Activated gamma-delta T cell treated with anti-CD3 and anti-CD28 coated beads, Interleukin-2, amount 50 U/mL, for 16 hours (primary cell): ENCODE measurements at regions not wholly inside any gene's neighbourhood (a gene's known extent, or its start where the extent isn't known, plus 50 kb on each side); places are given as distances from the start of the nearest gene placed in this dataset.

Experiments used
- DNase-seq: peaks from one replicate; pipeline ENCODE4 v3.0.0-alpha.2; 2020; ENCODE audit warnings: low read depth

GRCh38 chr20:57025666-57026224, 240.7 kb downstream of the BMP7 start:
- DNase-seq, result no peak

DNA sequence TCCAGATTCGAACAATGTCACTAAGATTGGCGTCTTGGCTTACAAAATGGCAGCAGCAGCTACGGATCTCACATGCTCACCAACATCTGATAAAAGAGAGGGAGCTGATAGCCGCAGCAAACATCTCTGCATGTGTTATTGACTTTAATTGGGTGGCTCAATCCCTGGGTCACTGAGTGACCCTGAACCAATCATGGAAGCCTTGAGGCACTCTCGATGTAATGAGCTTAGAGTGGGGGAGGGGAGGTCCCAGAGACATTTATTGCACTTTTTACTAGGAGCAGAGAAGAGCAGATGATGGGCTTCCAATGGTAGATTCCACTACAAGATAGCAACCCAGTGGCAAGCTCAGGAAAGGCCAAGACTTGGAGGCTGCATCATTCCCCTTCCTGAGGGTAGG, 238.7 kb downstream of the BMP7 start:
- no peak for DNase-seq

DNA sequence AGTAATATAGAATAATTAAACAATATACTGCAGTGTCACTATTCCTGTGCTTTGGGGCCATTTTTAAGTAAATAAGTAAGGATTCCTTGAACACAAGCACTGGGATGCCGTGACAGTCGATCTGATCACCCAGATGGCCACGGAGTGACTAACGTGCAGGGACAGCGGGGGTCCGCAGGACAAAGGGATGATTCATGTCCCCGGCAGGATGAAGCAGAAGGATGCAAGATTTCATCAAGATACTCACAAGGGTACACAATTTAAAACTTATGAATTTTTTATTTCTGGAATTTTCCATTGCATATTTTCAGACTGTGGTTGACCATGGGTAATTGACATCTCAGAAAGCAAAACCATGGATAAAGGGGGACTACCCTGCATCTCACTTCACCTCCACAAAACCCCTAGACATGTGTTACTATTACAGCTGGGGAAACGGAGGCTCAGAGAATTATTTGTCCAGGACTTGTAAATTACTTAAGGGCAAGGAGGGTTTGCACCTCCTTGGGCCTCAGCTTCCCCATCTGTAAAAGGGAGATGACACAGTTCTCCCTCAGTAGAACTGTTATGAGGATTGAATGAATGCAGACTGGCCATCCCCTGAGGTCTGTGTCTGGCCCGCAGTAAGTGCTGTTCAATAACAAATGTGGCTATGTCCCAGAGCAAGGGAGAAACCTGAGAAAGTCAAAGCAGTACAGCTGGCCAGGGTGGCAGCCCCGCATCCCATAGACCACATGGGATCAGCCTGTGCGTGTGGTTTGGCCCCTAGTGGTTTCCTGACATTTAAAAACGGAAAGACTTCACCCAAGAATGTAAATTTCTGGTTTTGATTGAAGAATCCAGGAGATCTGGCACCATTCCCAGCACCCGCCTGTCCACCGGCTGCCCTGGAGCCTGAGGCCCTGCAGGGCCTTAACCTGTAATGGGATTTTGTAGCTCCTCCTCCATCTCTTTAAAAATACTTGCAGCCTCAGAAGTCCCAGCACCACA, 235.5 kb downstream of the BMP7 start:
- DNase-seq, result no peak

- DNase-seq, result no peak
Measured at GRCh38 chr20:57031867-57032355, 234.5 kb downstream of the BMP7 start.

GRCh38 chr20:57032847-57033246, 233.6 kb downstream of the BMP7 start:
- DNase-seq, result no peak

- no peak for DNase-seq
Measured at GRCh38 chr20:57034001-57034400, 232.4 kb downstream of the BMP7 start.

GRCh38 chr20:57037689-57038088, 228.8 kb downstream of the BMP7 start:
- no peak for DNase-seq

DNA sequence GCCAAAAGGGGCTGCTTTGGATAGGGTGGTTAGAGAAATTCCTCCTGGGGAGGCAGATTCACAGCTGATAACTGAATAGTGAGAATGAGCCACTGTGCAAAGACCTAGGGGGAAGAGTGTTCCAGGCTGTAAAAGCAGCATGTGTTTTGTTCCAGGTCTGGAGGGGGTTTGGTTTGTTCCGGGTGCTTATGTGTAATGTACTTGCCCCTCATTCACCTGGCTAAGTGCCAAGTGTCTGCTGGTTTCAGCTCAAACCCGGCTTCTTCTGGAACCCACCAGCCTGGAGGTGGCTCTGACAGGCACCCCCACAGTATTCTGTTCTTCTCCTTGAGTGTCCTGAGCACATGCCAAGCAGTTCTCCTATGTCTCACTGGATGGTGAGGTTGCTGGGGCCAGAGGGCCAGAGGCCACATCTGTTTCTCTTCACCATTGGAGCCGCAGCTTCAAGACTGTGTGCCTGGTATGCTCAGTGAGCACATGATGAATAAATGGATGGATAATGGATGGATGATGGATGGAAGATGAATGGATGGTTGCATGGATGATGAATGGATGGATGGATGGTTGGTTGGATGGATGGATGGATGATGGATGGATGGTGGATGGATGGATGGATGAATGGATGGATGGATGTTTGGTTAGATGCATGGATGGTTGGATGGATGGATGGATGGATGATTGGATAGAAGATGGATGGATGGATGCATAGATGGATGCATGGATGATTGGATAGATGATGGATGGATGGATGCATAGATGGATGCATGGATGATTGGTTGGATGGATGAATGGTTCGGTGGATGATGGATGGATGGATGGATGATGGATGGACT, 227.6 kb downstream of the BMP7 start:
- DNase-seq, result no peak

GRCh38 chr20:57040466-57040865, 226.0 kb downstream of the BMP7 start:
- DNase-seq, result no peak

DNA sequence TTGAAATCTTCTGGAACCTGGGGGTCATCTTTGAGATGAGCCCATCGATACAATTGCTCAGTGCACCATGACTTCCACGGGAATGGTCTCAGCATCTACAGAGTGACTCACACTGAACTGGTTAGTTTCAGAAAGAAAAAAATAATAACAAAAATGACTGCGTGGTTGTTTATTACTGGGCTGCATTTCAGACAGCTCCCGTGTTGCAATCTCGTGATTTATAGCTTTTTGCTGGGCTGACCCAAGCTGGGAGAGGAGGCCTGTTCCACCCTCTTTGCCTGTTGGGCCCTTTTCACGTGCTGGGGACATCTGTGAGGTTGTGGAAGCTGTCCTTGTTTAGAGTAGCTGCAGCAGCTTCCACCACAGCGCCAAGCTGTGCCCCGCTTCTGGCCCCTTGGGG, 225.5 kb downstream of the BMP7 start:
- DNase-seq, result no peak

DNA sequence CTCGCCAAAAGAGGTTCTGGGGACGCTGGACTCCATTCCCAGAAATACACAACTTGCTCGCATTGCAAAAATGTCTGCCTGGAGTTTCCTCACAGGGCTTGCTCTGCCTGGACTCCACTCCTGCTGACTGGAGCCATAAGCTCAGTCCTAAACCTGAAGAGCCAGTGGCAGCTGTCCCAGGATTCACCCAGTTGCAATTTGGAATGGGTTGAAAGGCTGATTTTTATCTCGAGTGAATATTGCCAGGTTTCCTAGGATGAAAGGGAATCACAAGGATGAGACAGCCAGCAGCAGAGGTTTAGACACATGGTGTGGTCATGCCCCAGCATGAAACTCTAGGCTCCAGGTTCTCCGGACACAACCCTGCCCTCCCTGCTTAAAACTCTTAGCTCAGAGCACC, 223.3 kb downstream of the BMP7 start:
- no peak for DNase-seq

DNA sequence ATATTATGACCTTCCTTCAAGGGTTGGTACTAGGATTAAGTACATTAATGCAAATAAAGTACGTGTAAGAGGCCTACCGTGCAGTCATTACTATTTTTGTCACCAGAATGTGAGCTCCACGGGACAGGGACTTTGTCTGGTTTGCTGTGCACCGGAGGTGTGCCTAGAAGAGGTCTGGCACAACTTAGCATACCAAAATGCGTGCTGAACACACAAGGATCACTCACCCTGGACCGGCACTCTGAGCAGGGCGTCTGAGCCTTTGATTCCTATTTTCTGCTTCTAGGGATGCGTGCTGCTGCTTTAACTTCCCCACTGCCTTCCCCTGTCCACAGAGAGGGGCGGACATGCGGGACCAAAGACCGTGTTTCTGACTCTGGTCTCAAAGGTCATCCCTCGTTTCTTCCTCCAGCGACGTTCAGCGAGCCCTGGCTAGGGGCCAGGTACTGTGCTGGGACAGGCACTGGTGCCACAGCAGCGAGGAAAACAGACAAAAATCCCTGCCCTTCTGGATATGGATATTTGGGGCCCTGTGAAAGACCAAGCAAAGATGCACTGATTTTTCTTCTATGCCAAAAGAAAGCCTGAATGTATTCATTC, 222.7 kb downstream of the BMP7 start:
- DNase-seq, result no peak

DNA sequence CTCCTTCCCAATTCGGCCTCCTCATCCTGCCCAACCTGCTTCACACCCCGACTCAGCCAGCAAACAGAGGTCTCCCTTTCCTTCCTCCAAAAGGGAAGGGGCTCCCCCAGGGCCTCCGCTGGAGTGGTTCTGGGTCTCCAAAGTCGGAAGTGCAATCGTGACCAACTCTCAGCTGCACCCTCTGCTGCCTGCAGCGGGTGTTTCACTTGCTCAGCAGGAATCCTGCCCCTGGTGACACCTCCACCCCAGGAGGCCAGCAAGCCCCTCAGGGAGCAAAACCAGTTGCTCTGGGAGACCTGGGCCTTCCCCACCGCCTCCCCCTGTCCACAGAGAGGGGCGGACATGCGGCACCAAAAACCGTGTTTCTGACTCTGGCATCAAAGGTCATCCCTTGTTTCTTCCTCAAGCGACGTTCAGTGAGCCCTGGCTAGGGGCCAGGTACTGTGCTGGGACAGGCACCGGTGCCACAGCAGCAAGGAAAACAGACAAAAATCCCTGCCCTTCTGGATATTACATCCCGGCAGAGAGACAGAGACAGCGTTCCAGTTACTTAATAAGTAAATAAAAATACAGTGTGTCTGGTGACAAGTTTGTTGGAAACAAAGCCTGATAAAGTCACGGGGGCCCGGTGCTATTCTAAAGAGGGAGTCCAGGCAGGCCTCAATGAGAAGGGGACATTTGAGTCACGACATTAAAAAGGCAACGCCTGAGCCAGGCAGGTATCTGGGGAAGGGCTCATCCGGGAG, 219.0 kb downstream of the BMP7 start:
- DNase-seq, result no peak

DNA sequence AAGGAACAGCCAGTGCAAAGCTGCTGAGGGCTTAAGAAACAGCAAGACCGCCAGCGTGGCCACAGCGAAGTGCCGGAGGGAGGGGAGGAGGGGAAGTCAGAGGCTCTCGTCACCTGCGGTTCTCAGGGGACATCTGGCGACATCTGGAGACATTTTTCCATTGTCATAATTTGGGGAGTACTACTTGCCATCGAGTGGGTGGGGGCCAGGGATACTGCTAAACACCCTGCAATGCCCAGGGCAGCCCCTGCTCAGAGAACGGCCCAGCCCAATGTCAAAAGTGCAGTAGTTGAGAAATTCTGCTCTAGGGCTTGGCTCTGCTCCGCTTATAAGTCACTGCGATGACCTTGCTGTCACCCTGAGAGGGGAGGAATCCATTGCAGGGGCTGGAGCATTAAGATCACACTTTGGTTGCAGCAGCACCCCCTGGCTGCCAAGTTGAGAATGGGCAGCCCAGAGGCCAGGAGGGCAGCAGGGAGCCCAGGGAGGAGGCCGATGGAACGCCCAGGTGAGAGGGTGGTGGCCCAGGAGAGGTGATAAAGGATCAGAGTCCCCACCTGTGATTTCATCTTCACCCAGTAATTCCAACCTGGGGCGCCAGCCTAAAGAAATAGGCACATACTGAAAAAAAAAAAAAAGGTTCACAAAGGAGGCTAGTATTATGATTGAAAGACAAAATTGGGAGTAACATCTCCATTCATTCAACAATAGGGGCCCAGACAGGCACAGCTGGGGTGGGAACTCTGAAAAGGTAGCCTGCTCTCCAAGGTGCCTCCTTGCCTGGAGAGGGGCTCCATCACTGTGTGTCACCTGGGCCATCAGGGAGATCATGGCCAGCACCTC, 218.2 kb downstream of the BMP7 start:
- no peak for DNase-seq

- DNase-seq, result no peak
Measured at GRCh38 chr20:57049296-57049695, 217.1 kb downstream of the BMP7 start.

GRCh38 chr20:57051096-57051495, 215.3 kb downstream of the BMP7 start:
- no peak for DNase-seq

- DNase-seq, result no peak
Measured at GRCh38 chr20:57053067-57053466, 213.4 kb downstream of the BMP7 start.

- no peak for DNase-seq
Measured at GRCh38 chr20:57053793-57054552, 212.5 kb downstream of the BMP7 start.

DNA sequence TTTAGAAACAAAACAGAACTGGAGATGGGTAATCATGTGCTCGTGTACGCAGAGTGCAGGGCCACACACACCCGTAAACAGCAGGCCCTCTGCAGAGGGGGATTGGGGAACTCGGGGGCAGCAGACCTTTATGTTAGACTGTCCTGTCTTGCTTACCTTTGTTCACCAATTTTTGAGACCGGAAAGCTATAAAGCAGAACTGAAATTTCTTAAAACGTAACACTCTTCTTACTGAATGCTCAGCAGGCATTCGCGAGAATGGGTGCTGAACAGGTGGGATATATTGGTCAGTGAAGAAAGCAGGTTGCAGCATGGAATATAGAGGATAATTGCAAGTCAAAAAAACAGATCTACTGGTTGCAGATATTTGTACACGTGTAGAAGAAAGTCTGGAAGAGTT, 211.1 kb downstream of the BMP7 start:
- no peak for DNase-seq

GRCh38 chr20:57056651-57057050, 209.8 kb downstream of the BMP7 start:
- no peak for DNase-seq
